ENCODE measurements at regions not wholly inside any gene's neighbourhood (a gene's known extent, or its start where the extent isn't known, plus 50 kb on each side); places are given as distances from the start of the nearest gene placed in this dataset.

- ChIA-PET POLR2A (no interaction called here), CTCF (interaction anchor here (0.5 to 1.0 kb wide), 2 partner anchors 54 to 1402 kb away, joined by 3 read pairs; no protein-coding TSS in a partner anchor)
- no peaks in the 10 kb centered on the region for H3K27me3 Mint-ChIP-seq (ENCODE audit: insufficient read depth, unreplicated experiment)
- no TSS peak for BruUV-seq (replicated peaks)
- TF ChIP-seq, protein P1, sequence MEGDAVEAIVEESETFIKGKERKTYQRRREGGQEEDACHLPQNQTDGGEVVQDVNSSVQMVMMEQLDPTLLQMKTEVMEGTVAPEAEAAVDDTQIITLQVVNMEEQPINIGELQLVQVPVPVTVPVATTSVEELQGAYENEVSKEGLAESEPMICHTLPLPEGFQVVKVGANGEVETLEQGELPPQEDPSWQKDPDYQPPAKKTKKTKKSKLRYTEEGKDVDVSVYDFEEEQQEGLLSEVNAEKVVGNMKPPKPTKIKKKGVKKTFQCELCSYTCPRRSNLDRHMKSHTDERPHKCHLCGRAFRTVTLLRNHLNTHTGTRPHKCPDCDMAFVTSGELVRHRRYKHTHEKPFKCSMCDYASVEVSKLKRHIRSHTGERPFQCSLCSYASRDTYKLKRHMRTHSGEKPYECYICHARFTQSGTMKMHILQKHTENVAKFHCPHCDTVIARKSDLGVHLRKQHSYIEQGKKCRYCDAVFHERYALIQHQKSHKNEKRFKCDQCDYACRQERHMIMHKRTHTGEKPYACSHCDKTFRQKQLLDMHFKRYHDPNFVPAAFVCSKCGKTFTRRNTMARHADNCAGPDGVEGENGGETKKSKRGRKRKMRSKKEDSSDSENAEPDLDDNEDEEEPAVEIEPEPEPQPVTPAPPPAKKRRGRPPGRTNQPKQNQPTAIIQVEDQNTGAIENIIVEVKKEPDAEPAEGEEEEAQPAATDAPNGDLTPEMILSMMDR (IDR thresholded peaks at IDR 0.05; ENCODE audit: unreplicated experiment): no peak
- no peaks in the 10 kb centered on the region for H3K4me1 Mint-ChIP-seq (ENCODE audit: insufficient read depth, unreplicated experiment)
- H3K9me3 Mint-ChIP-seq (ENCODE audit: unreplicated experiment): no peaks in the 10 kb centered on the region
- no peak for DNase-seq (ENCODE audit: unreplicated experiment)
- intact Hi-C loops (cut with micrococcal nuclease): no loop called here
- H3K27ac Mint-ChIP-seq (ENCODE audit: low read depth, unreplicated experiment): no peak overlapping the region
- no peak overlapping the region for H3K4me3 Mint-ChIP-seq (ENCODE audit: unreplicated experiment)
- H3K36me3 Mint-ChIP-seq (ENCODE audit: insufficient read depth, unreplicated experiment): no peaks in the 10 kb centered on the region
Observed at GRCh38 chr18:43531438-43531837, 254.1 kb upstream of the SYT4 start.

DNA sequence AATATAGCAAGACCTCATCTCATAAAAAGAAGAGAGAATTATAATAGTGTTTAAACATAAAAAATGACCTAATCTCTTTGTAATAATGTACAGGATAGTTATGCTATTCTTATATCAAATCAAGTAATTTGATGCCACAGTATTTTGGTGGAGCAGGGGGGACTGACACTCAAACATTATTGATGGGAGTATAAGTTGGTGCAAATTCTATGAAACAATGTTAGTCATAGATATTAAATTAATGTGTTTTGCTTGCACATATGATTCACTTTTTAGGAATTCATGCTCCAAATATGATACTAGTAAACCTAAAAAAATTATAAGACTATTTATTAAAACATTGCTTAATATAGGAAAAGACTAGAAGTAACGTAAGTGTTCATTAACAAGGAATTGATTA lies 256.1 kb upstream of the SYT4 start:
- H3K27me3 Mint-ChIP-seq (ENCODE audit: insufficient read depth, unreplicated experiment): peaks cover 14% of the 10 kb centered on the region
- no peak overlapping the region for H3K27ac Mint-ChIP-seq (ENCODE audit: low read depth, unreplicated experiment)
- TF ChIP-seq, protein P1 (IDR thresholded peaks at IDR 0.05; ENCODE audit: unreplicated experiment): no peak
- no peaks in the 10 kb centered on the region for H3K9me3 Mint-ChIP-seq (ENCODE audit: unreplicated experiment)
- POLR2A ChIA-PET: no interaction called here
- CTCF ChIA-PET: interaction anchor here (0.7 kb wide), 1 partner anchor 1363 kb away, joined by 3 read pairs; no protein-coding TSS in a partner anchor
- BruUV-seq (replicated peaks): no TSS peak
- no peak for DNase-seq (ENCODE audit: unreplicated experiment)
- H3K4me1 Mint-ChIP-seq (ENCODE audit: insufficient read depth, unreplicated experiment): no peaks in the 10 kb centered on the region
- no peaks in the 10 kb centered on the region for H3K36me3 Mint-ChIP-seq (ENCODE audit: insufficient read depth, unreplicated experiment)
- H3K4me3 Mint-ChIP-seq (ENCODE audit: unreplicated experiment): no peak overlapping the region
- intact Hi-C loops (cut with micrococcal nuclease): no loop called here

GRCh38 chr18:43534511-43534910 lies 257.2 kb upstream of the SYT4 start:
- Mint-ChIP-seq H3K4me3 (ENCODE audit: unreplicated experiment) (no peak overlapping the region), H3K27ac (ENCODE audit: low read depth, unreplicated experiment) (no peak overlapping the region), H3K36me3 (ENCODE audit: insufficient read depth, unreplicated experiment) (no peaks in the 10 kb centered on the region), H3K9me3 (ENCODE audit: unreplicated experiment) (no peaks in the 10 kb centered on the region), H3K27me3 (ENCODE audit: insufficient read depth, unreplicated experiment) (peaks cover 26% of the 10 kb centered on the region), H3K4me1 (ENCODE audit: insufficient read depth, unreplicated experiment) (no peaks in the 10 kb centered on the region)
- DNase-seq (ENCODE audit: unreplicated experiment): peak; percentile 49
- ChIA-PET POLR2A (interaction anchor here (0.6 kb wide), 1 partner anchor 542 kb away, joined by 3 read pairs; no protein-coding TSS in a partner anchor), CTCF (interaction anchor here (0.6 to 0.8 kb wide), 2 partner anchors 1236 to 1421 kb away, joined by 3 to 4 read pairs; no protein-coding TSS in a partner anchor)
- intact Hi-C loops (cut with micrococcal nuclease): no loop called here
- BruUV-seq (replicated peaks): no TSS peak
- TF ChIP-seq, protein P1 (IDR thresholded peaks at IDR 0.05; ENCODE audit: unreplicated experiment): no peak

DNA sequence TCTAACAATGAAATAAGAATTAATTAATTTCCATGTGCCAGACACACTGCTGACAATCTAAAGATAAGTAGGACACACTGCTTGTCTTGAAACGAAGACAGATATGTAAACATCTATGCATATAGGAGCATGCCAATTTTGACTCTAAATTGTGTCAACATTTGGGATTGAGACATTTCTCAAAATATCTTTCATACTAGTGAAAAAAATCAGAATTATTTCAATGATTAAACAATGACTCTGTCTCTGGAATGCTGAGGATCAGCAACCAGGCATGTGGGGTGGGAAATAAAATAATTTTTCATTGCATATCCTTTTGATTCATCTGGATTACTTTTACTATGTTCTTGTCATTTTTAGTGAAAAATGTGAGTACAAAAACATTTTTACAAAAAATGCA lies 262.6 kb upstream of the SYT4 start:
- H3K4me3 Mint-ChIP-seq (ENCODE audit: unreplicated experiment): no peak overlapping the region
- no peaks in the 10 kb centered on the region for H3K9me3 Mint-ChIP-seq (ENCODE audit: unreplicated experiment)
- no peaks in the 10 kb centered on the region for H3K36me3 Mint-ChIP-seq (ENCODE audit: insufficient read depth, unreplicated experiment)
- no peaks in the 10 kb centered on the region for H3K4me1 Mint-ChIP-seq (ENCODE audit: insufficient read depth, unreplicated experiment)
- TF ChIP-seq, protein P1 (IDR thresholded peaks at IDR 0.05; ENCODE audit: unreplicated experiment): no peak
- CTCF ChIA-PET: no interaction called here
- POLR2A ChIA-PET: no interaction called here
- no peak for DNase-seq (ENCODE audit: unreplicated experiment)
- BruUV-seq (replicated peaks): no TSS peak
- intact Hi-C loops (cut with micrococcal nuclease): no loop called here
- no peak overlapping the region for H3K27ac Mint-ChIP-seq (ENCODE audit: low read depth, unreplicated experiment)
- H3K27me3 Mint-ChIP-seq (ENCODE audit: insufficient read depth, unreplicated experiment): peaks cover 53% of the 10 kb centered on the region
